Effector memory CD8-positive, alpha-beta T cell (primary cell): ENCODE measurements at regions not wholly inside any gene's neighbourhood (a gene's known extent, or its start where the extent isn't known, plus 50 kb on each side); places are given as distances from the start of the nearest gene placed in this dataset.
"Not testable (repeated sequence)": the region's sequence is repeated elsewhere in the genome, so short reads cannot be mapped to it uniquely, and the experiment has no call there.

ENCODE experiments used
- ATAC-seq: fragments of 150-1000 bp; cut with Tn5 transposase; replicated peaks from 2 replicates; pipeline ENCODE4 v1.10.0; 2021; ENCODE audit warnings: mild to moderate bottlenecking, moderate library complexity
- DNase-seq, 3 experiments: peaks; one replicate each; pipeline ENCODE4 v3.0.0; 2021
- H3K27ac Mint-ChIP-seq, 2 donors: one replicate each; pipeline ENCODE4 v1.8.0; 2022; ENCODE audit warnings: mild to moderate bottlenecking in 2 of 2, mixed read lengths in 2 of 2, moderate library complexity in 2 of 2
- H3K27me3 Mint-ChIP-seq, 2 donors: one replicate each; pipeline ENCODE4 v1.8.0; 2022; ENCODE audit warnings: mixed read lengths in 2 of 2
- H3K36me3 Mint-ChIP-seq: one replicate; pipeline ENCODE4 v1.8.0; 2022; ENCODE audit warnings: mild to moderate bottlenecking, moderate library complexity, mixed read lengths; ENCODE audit not compliant: insufficient read depth
- H3K4me1 Mint-ChIP-seq, 2 donors: one replicate each; pipeline ENCODE4 v1.8.0; 2022; ENCODE audit warnings: low read depth in 2 of 2, mixed read lengths in 2 of 2
- H3K4me3 Mint-ChIP-seq, 2 donors: one replicate each; pipeline ENCODE4 v1.8.0; 2022; ENCODE audit warnings: mild to moderate bottlenecking in 2 of 2, mixed read lengths in 2 of 2, moderate library complexity in 2 of 2
- H3K9me3 Mint-ChIP-seq, 2 donors: one replicate each; pipeline ENCODE4 v1.8.0; 2022; ENCODE audit warnings: mixed read lengths in 2 of 2

GRCh38 chr4:128635141-128635954 is 174.2 kb upstream of the JADE1 start:
- Mint-ChIP-seq H3K27me3 (peaks cover 4 to 9% of the 10 kb centered on the region in 2 donors), H3K4me3 (no peak overlapping the region), H3K27ac (no peak overlapping the region), H3K9me3 (no peaks in the 10 kb centered on the region), H3K4me1 (peaks cover 3 to 9% of the 10 kb centered on the region in 2 donors), H3K36me3 (no peaks in the 10 kb centered on the region)
- no peak for ATAC-seq
- DNase-seq, result no peak

- DNase-seq (no peak), ATAC-seq (no peak)
- no peaks in the 10 kb centered on the region for H3K36me3 Mint-ChIP-seq
- H3K4me3 Mint-ChIP-seq, result no peak overlapping the region
- peaks cover 4 to 9% of the 10 kb centered on the region in 2 donors for H3K27me3 Mint-ChIP-seq
- H3K27ac Mint-ChIP-seq, result no peak overlapping the region
- peaks cover 3 to 9% of the 10 kb centered on the region in 2 donors for H3K4me1 Mint-ChIP-seq
- H3K9me3 Mint-ChIP-seq, result no peaks in the 10 kb centered on the region
Measured at GRCh38 chr4:128633067-128633466, 176.4 kb upstream of the JADE1 start.

- Mint-ChIP-seq H3K4me1 (peaks cover 3 to 9% of the 10 kb centered on the region in 2 donors), H3K9me3 (no peaks in the 10 kb centered on the region), H3K4me3 (no peak overlapping the region), H3K36me3 (no peaks in the 10 kb centered on the region), H3K27ac (no peak overlapping the region), H3K27me3 (peaks cover 4 to 9% of the 10 kb centered on the region in 2 donors)
- DNase-seq, result no peak
- ATAC-seq, result no peak
Measured at GRCh38 chr4:128630871-128631270, 178.6 kb upstream of the JADE1 start.

- Mint-ChIP-seq H3K4me1 (no peaks in the 10 kb centered on the region), H3K36me3 (no peaks in the 10 kb centered on the region), H3K9me3 (no peaks in the 10 kb centered on the region), H3K27me3 (no peaks in the 10 kb centered on the region), H3K27ac (no peak overlapping the region), H3K4me3 (no peak overlapping the region)
- no peak for ATAC-seq
- DNase-seq, result no peak
Measured at GRCh38 chr4:128623508-128624215, 185.8 kb upstream of the JADE1 start.

GRCh38 chr4:128620279-128620965 is 189.1 kb upstream of the JADE1 start:
- not testable (repeated sequence) for H3K27ac Mint-ChIP-seq

GRCh38 chr4:128615197-128615596 is 194.3 kb upstream of the JADE1 start:
- H3K27ac Mint-ChIP-seq, result no peak overlapping the region
- H3K4me3 Mint-ChIP-seq, result no peak overlapping the region
- H3K9me3 Mint-ChIP-seq, result no peaks in the 10 kb centered on the region
- H3K27me3 Mint-ChIP-seq, result peaks cover 6 to 22% of the 10 kb centered on the region in 2 donors
- DNase-seq (no peak), ATAC-seq (no peak)
- no peaks in the 10 kb centered on the region for H3K4me1 Mint-ChIP-seq
- no peaks in the 10 kb centered on the region for H3K36me3 Mint-ChIP-seq

More at GRCh38 chr4:128620279-128620965, 189.1 kb upstream of the JADE1 start:
- not testable (repeated sequence) for H3K36me3 Mint-ChIP-seq, H3K9me3 Mint-ChIP-seq, DNase-seq, ATAC-seq, H3K4me1 Mint-ChIP-seq, H3K4me3 Mint-ChIP-seq
- H3K27me3 Mint-ChIP-seq, result peaks cover 0 to 15% of the 10 kb centered on the region in 2 donors

GRCh38 chr4:128608006-128608405 is 201.5 kb upstream of the JADE1 start:
- no peak overlapping the region for H3K4me3 Mint-ChIP-seq
- H3K36me3 Mint-ChIP-seq, result no peaks in the 10 kb centered on the region
- no peaks in the 10 kb centered on the region for H3K4me1 Mint-ChIP-seq
- ATAC-seq (no peak), DNase-seq (no peak)
- H3K27me3 Mint-ChIP-seq, result peaks cover 5 to 28% of the 10 kb centered on the region in 2 donors
- H3K9me3 Mint-ChIP-seq, result no peaks in the 10 kb centered on the region
- no peak overlapping the region for H3K27ac Mint-ChIP-seq

- H3K27me3 Mint-ChIP-seq, result peaks cover 5 to 33% of the 10 kb centered on the region in 2 donors
- no peak for DNase-seq
- no peak overlapping the region for H3K4me3 Mint-ChIP-seq
- no peak for ATAC-seq
- H3K27ac Mint-ChIP-seq, result no peak overlapping the region
- no peaks in the 10 kb centered on the region for H3K4me1 Mint-ChIP-seq
- H3K36me3 Mint-ChIP-seq, result no peaks in the 10 kb centered on the region
- no peaks in the 10 kb centered on the region for H3K9me3 Mint-ChIP-seq
Measured at GRCh38 chr4:128606173-128606572, 203.3 kb upstream of the JADE1 start.

GRCh38 chr4:128604840-128605239 is 204.7 kb upstream of the JADE1 start:
- H3K4me3 Mint-ChIP-seq, result no peak overlapping the region
- H3K4me1 Mint-ChIP-seq, result peaks cover 0 to 1% of the 10 kb centered on the region in 2 donors
- no peaks in the 10 kb centered on the region for H3K36me3 Mint-ChIP-seq
- H3K9me3 Mint-ChIP-seq, result no peaks in the 10 kb centered on the region
- no peak overlapping the region for H3K27ac Mint-ChIP-seq
- H3K27me3 Mint-ChIP-seq, result peaks cover 5 to 44% of the 10 kb centered on the region in 2 donors
- DNase-seq (no peak), ATAC-seq (no peak)

- Mint-ChIP-seq H3K4me3 (no peak overlapping the region), H3K4me1 (peaks cover 0 to 4% of the 10 kb centered on the region in 2 donors), H3K27me3 (peaks cover 5 to 47% of the 10 kb centered on the region in 2 donors), H3K36me3 (no peaks in the 10 kb centered on the region), H3K9me3 (no peaks in the 10 kb centered on the region), H3K27ac (no peak overlapping the region)
- DNase-seq (no peak), ATAC-seq (no peak)
Measured at GRCh38 chr4:128604204-128604603, 205.3 kb upstream of the JADE1 start.

- H3K9me3 Mint-ChIP-seq, result no peaks in the 10 kb centered on the region
Measured at GRCh38 chr4:128603081-128603480, 206.4 kb upstream of the JADE1 start.

GRCh38 chr4:128601991-128602695 is 207.4 kb upstream of the JADE1 start:
- DNase-seq, result no peak
- Mint-ChIP-seq H3K27me3 (peaks cover 10 to 53% of the 10 kb centered on the region in 2 donors), H3K4me3 (no peak overlapping the region), H3K4me1 (peaks cover 0 to 4% of the 10 kb centered on the region in 2 donors), H3K36me3 (no peaks in the 10 kb centered on the region), H3K9me3 (no peaks in the 10 kb centered on the region), H3K27ac (no peak overlapping the region)
- no peak for ATAC-seq

More at GRCh38 chr4:128603081-128603480, 206.4 kb upstream of the JADE1 start:
- no peak overlapping the region for H3K4me3 Mint-ChIP-seq
- no peaks in the 10 kb centered on the region for H3K36me3 Mint-ChIP-seq
- no peak for DNase-seq
- H3K27ac Mint-ChIP-seq, result no peak overlapping the region
- H3K4me1 Mint-ChIP-seq, result peaks cover 0 to 4% of the 10 kb centered on the region in 2 donors
- ATAC-seq, result no peak
- H3K27me3 Mint-ChIP-seq, result peaks cover 13 to 56% of the 10 kb centered on the region in 2 donors
